ENCODE measurements at regions not wholly inside any gene's neighbourhood (a gene's known extent, or its start where the extent isn't known, plus 50 kb on each side); places are given as distances from the start of the nearest gene placed in this dataset.
"Not testable (repeated sequence)": the region's sequence is repeated elsewhere in the genome, so short reads cannot be mapped to it uniquely, and the experiment has no call there.

DNA sequence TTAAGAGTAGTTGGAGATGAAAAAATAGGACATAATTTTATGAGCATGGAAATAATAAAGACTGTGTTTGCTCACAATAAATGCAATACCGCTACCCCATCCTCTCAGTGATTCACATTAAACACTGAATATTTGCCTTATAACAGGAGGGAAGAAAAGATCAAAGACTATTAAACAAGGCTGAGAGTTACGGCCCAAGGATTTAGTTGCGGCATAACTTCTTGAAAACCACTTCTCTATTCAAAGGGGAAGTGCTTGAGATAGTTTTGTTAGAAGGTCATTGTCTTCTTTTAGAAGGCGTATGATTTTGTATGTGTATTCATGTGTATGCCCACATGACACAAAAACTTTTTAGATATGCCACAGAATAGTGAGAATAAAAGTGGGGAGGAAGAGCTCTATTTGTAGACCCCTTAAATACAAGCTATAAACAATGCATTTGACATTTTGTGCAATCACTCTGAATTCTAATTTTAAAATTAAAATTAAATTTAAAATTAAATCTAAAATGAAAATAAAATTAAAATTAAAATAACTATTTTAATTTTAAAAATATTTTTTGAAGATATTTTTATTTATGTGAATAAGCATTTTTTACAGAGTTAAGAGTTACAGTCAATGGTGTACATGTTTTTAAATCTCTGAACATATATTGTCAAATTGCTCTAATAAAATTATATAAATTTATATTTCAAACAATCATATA is 986.6 kb upstream of the ADAMTS5 start:
- peak; percentile 4 for DNase-seq

DNA sequence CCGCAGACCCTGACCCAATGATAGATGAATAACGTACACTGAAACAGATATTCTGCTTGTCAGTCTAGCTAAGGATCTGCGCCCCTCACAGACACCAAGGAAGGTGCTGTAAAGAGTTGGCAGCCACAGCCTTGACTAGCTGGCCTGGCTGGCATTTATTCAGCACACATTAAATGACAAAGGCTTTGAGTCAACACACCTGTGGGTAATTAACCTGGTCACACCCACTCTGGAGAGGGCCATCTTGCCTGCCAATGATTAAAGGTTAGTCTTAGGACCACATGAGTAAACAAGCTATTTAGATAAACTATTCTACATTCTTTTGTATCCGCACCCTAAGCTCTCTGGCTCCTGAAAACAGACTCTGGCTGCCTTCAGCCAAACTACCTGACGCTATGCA is 982.2 kb upstream of the ADAMTS5 start:
- DNase-seq = not testable (repeated sequence)

GRCh38 chr21:27930108-27930767 is 963.4 kb upstream of the ADAMTS5 start:
- not testable (repeated sequence) for DNase-seq

DNA sequence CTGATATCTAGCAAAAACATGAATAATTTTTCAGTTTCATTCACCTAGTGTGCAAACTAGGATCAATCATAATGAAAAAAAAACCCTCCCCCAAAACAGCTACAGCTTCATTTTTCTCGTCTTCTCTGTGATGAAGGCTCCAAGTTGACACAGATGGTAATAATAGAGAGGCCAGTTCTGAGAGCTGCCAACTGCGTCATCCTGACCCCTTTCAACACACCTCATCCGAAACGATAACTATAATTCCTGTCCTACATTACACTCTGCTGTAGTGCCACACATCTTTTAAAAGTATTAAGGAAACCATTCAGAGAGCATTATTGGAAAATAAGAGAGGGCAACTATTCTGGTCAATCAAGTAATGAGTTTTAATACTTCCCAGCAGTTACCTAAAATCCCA is 962.3 kb upstream of the ADAMTS5 start:
- DNase-seq = peak; percentile 56

- peak; percentile 90 for DNase-seq
These were observed 961.7 kb upstream of the ADAMTS5 start for GRCh38 chr21:27928534-27929115.

GRCh38 chr21:27921421-27921820 is 954.5 kb upstream of the ADAMTS5 start:
- DNase-seq = peak; percentile 67

DNA sequence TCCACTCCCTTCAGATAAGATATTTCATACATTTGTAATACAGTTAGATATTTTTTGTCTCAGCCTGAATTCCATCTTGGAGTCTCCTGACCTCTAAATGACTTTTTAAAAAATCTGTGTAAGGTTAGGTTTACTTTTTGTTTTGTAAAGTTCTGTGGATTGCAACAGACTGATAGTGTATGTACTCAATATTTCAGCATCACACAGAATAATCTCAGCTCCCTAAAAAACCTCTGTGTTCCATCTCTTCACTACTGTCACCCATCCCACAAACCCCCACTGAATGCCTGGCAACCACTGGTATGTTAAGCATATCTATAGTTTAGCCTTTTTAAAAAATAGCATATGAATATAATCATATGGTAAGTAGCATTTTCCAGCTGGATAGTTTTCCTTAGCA is 951.1 kb upstream of the ADAMTS5 start:
- DNase-seq = peak; percentile 75

GRCh38 chr21:27916326-27916725 is 949.4 kb upstream of the ADAMTS5 start:
- DNase-seq = peak; percentile 18

DNA sequence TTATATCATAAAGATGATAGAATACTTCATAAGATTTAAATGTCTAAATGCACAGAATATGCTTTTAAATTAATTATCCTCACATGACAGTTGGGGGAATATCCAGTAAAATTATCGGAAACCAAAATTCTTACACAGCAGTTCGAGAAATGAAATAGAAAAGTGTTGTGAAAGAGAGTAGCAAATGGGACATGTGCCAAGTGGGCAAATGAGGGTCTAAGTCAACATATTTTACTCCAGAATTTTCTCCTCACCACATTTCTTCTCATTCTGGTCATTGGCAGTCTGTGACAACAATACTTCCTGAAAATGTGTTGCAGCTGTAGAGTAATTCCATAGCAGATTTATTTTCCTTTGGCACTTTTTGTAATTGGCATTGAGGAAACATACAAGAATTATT is 945.2 kb upstream of the ADAMTS5 start:
- DNase-seq = not testable (repeated sequence)

DNA sequence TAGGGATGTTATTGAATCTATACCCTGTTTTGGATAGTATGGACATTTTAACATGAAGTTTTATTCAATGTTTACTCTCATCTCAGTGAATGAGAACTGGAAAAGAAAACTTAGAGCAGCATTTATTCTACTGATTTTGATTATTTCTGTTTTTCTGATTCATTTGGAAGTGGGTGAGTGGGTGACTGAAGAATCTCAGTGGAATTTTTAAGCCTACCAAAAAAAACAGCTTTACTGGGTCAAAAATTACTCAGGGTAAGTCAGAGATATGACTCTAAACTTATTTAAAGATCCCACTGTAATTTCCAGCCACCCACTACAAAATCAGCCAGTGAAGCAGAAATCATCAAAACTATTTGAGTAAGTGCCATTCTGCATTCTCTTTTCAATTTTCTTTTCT is 942.6 kb upstream of the ADAMTS5 start:
- DNase-seq = peak; percentile 37

DNA sequence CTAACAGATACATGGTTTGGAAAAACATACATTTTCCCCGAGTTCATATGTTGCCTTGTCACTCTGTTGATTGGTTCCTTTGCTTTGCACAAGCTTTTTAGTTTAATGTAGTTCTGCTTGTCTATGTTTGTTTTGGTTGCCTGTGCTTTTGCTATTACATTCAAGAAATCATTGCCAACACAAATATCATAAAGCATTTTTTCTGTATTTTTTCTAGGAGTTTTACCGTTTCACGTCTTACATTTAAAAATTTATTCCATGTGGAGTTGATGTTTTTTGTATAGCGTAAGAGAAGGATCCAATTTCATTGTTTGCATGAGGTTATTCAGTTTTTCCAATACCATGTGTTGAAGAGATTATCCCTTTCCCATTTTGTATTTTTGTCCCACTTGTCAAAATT is 941.9 kb upstream of the ADAMTS5 start:
- DNase-seq = peak; percentile 61

GRCh38 chr21:27902904-27903303 is 936.0 kb upstream of the ADAMTS5 start:
- not testable (repeated sequence) for DNase-seq

DNA sequence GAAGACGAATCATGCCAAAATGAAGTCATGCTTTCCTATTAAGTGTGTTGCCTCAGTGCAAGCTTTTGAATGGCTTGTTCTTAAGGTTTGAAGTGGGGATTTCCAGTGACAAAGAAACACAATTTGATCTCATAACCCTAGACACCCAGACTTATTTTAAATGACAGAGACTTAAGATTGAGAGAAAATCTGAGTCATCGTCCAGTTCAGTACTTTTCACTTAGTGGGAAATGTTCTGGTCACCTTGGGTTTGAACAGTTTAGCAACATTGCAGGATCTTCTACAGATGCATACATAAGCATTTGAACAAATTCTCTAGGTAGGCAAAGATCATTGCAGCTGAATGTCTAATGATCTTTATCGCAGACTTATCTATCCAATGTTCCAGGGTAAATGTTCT is 926.7 kb upstream of the ADAMTS5 start:
- DNase-seq = not testable (repeated sequence)

GRCh38 chr21:27891495-27891894 is 924.6 kb upstream of the ADAMTS5 start:
- DNase-seq = not testable (repeated sequence)

GRCh38 chr21:27887808-27888455 is 921.0 kb upstream of the ADAMTS5 start:
- not testable (repeated sequence) for DNase-seq

GRCh38 chr21:27885296-27885711 is 918.4 kb upstream of the ADAMTS5 start:
- no peak for DNase-seq

GRCh38 chr21:27881331-27881730 is 914.4 kb upstream of the ADAMTS5 start:
- peak; percentile 6 for DNase-seq

DNA sequence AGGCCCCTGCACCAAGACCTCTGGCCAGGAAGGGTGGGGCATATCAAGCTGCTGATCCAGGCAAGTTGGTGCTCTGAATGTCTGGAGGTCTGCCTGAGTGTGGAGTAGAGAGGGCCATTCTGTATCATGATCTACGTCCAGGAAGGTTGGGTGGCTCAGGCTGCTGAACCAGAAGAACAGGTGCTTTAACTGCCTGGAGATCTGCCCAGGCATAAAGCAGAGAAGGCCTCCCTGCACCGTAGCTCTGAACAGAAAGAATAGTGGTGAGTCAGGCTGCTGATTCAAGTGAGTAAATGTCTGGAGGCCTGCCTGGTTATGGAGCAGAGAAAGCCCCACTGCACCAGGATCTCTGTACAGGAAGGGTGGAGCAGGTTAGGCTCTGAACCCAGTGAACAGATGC is 905.5 kb upstream of the ADAMTS5 start:
- not testable (repeated sequence) for DNase-seq

DNA sequence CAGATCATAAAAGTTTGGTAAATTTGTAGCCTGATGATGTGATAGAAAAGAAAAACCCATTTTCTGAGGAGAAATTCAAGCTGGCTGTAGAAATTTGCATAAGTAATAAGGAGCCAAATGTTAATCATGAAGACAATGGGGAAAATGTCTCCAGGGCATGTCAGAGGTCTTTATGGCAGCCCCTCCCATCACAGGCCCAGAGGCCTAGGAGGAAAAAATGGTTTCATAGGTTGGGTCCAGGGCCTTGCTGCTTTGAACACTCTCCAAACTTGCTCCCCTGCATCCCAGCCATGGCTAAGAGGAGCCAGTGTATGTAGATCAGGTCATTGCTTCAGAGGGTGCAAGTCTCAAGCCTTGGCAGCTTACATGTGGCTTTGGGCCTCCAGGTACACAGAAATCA is 903.9 kb upstream of the ADAMTS5 start:
- not testable (repeated sequence) for DNase-seq

DNA sequence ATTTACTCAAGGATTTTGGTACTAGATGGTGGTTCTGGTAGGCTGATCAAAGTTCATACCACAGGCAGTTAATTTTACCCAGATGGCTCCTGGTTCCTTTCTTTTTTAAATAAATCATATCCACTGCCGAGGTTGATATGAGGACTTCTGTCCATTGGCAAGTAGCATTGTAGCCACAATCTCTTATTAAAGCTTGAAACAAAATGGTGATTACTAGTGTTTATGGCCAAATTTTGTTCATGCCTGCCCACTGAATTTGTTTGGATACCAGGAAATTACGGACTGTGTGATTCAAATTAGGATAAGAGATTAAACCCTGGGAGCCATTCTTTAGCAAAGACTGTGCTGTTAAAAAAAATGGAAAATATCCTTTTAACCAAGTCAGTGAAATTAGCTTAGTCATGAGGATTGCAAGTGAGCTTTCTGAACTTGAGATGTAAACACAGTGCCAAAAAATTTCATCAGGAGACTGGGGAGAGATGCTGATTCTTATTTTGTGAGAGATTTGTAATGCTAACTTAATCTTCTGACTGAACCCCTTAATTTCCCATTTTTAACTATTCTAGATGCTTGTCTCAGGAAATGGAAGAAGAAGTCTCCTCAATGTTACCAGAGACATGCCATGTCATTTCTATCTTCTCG is 893.5 kb upstream of the ADAMTS5 start:
- DNase-seq = peak; percentile 38

- DNase-seq = not testable (repeated sequence)
These were observed 891.4 kb upstream of the ADAMTS5 start for GRCh38 chr21:27858053-27858825.

- not testable (repeated sequence) for DNase-seq
These were observed 890.1 kb upstream of the ADAMTS5 start for GRCh38 chr21:27856988-27857387.
